GM18498 (cell line): ENCODE measurements at regions not wholly inside any gene's neighbourhood (a gene's known extent, or its start where the extent isn't known, plus 50 kb on each side); places are given as distances from the start of the nearest gene placed in this dataset.

Experiments
- ATAC-seq: cut with Tn5 transposase; IDR thresholded peaks from one replicate; pipeline ENCODE4 v1.9.1; 2021; ENCODE audit warnings: mild to moderate bottlenecking, moderate library complexity; ENCODE audit not compliant: unreplicated experiment

DNA sequence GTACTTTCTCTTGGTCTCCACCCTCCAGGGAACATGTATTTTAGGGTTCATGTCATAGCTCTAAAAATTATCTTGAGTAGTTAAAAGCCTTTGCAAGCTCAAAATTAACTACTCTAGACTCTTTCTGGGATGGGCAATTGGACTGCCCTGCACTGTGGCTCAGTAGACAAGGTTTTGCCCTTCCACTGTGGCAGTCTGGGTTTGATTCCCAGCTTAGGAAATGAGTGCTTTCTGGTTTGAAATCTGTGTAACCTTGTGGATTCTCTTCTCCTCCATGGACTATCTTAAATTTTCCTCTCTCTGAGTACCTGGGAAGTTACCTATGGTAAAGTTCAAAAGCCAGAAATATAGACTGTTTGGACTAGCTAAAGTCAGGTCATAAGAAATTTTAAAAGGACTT, 94.6 kb upstream of the UST start:
- ATAC-seq, result no peak

GRCh38 chr6:148653138-148653776, 93.6 kb upstream of the UST start:
- no peak for ATAC-seq

GRCh38 chr6:148657048-148657447, 89.8 kb upstream of the UST start:
- ATAC-seq, result no peak

DNA sequence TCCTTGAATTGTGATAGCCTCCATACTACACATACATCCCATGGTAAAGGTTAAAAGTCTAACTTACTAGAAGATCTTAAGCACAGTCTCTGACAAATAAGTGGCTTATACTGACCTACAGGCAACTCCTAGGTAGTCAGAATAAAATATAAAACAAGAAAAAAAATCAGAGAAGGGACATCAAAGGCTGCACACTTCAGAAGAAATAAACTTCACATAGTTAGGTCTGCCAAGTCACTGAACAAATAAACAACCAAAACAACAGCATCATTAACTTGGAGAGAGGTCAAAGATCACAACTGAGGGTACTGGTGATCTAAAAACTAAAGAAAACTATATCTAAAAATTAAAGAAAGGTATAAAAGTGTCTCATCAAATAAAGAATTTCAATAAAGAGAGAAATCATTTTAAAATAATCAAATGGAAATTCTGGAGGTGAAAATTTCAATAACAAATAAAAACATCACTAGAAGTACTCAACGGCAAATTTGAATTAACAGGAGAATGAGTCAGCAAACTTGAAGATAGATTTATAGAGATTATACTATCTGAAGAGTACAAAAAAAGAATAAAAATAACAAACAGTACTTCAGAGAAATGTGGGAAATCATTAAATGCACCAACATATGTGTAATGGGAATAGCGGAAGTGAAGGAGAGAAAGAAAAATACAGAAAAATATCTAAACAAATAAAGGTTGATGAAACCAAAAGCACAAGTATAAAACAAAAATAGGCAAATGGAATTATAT, 88.0 kb upstream of the UST start:
- no peak for ATAC-seq

DNA sequence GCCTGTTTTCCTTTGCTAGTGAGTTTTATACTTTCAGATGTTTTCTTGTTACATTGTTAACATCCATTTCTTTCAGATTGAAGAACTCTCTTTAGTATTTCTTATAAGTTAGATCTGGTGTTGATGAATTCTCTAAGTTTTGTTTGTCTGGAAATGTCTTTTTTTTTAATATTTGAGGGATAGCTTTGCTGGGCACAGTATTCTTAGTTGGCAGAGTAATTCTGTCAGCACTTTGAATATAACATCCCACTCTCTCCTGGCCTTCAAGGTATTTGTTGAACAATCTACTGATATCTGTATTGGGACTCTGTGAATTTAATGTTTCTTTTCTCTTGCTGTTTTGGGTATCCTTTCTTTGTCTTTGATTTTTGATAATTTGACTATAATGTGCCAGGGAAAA, 79.4 kb upstream of the UST start:
- no peak for ATAC-seq

DNA sequence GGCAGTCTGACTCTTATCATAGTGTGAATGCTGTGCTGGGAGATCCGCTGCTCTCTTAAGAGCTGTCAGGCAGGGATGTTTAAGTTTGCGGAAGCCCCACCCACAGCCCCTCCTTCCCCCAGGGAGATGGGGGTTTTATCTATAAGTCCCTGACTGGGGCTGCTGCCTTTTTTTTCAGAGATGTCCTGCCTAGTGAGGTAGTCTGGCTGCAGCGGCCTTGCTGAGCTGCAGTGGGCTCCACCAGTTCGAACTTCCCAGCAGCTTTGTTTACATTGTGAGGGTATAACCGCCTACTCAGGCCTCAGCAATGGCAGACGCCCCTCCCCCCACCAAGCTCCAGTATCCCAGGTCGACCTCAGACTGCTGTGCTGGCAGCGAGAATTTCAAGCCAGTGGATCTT, 75.7 kb upstream of the UST start:
- ATAC-seq, result no peak

- ATAC-seq, result no peak
Observed at GRCh38 chr6:148671952-148672351, 74.9 kb upstream of the UST start.

GRCh38 chr6:148674306-148674705, 72.5 kb upstream of the UST start:
- ATAC-seq, result no peak

- ATAC-seq, result peak; percentile 81
Observed at GRCh38 chr6:148677594-148678476, 69.0 kb upstream of the UST start.

GRCh38 chr6:148678682-148679081, 68.1 kb upstream of the UST start:
- ATAC-seq, result no peak

DNA sequence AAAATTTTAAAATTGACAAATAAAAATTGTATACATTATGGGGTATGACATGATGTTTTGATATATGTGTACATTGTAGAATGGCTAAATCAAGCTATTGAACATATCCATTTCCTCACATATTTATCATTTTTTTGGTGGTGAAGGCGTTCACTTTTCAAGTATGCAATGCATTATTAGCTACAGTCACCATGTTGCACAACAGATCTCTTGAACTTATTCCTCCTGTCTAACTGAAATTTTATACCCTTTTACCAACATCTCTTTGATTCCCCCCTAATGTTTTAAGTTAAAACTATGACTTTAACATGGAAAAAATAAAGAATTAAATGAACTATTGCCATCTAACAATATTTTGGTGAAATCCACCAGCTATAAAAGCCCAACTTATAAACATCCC, 65.2 kb upstream of the UST start:
- ATAC-seq, result no peak

GRCh38 chr6:148682252-148682651, 64.6 kb upstream of the UST start:
- no peak for ATAC-seq

GRCh38 chr6:148682990-148683389, 63.8 kb upstream of the UST start:
- ATAC-seq, result no peak

DNA sequence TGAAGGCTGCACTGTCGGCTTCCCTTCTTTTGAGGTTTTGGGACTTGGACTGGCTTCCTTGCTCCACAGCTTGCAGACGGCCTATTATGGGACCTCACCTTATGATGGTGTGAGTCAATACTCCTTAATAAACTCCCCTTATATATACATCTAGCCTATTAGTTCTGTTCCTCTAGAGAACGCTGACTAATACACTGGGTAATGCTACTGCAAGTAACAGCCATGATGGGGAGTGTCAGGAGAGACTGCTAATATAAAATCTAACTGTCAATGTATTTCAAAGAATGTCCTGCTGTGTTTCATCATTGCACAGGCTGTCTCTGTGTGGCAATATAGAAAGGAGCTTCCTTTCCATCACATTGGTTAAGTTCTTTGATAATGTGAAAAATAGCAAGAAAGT, 57.7 kb upstream of the UST start:
- ATAC-seq, result no peak

- ATAC-seq, result peak; percentile 84
Observed at GRCh38 chr6:148693882-148694484, 52.8 kb upstream of the UST start.
